ENCODE measurements at regions not wholly inside any gene's neighbourhood (a gene's known extent, or its start where the extent isn't known, plus 50 kb on each side); places are given as distances from the start of the nearest gene placed in this dataset.

- no peak overlapping the region for H4K8ac ChIP-seq (replicated peaks; ENCODE audit: insufficient read length, low read depth, low read length)
- no peak overlapping the region for H2AK5ac ChIP-seq (ENCODE audit: insufficient read length, low read length)
- no peak overlapping the region for H3K18ac ChIP-seq (ENCODE audit: insufficient read length, low read depth, low read length)
- no peaks in the 10 kb centered on the region for H3K27me3 ChIP-seq (ENCODE audit: insufficient read depth, low read length)
- H3K23ac ChIP-seq (ENCODE audit: insufficient read length, low read depth, low read length): no peak overlapping the region
- peaks cover 4 to 7% of the 10 kb centered on the region in 2 experiments; a peak in 3 of 4 replicates for H3K4me1 Mint-ChIP-seq
- no peak overlapping the region for H3K4me3 Mint-ChIP-seq
- no peak overlapping the region for H2BK15ac ChIP-seq (ENCODE audit: low read depth, low read length)
- H3K23me2 ChIP-seq (ENCODE audit: insufficient read length, low read depth, low read length, poor library complexity, severe bottlenecking): no peaks in the 10 kb centered on the region
- no peaks in the 10 kb centered on the region for H3K79me1 ChIP-seq (ENCODE audit: insufficient read depth, low read depth, low read length, poor library complexity, severe bottlenecking)
- no peak overlapping the region for H3K4ac ChIP-seq (ENCODE audit: low read depth, low read length)
- no peaks in the 10 kb centered on the region for H4K20me1 ChIP-seq (ENCODE audit: control insufficient read depth, insufficient read depth, insufficient read length)
- no peaks in the 10 kb centered on the region for H3K9me3 ChIP-seq (ENCODE audit: control insufficient read depth, low read depth, low read length)
- H3K27me3 Mint-ChIP-seq (ENCODE audit: low read depth): no peaks in the 10 kb centered on the region; the same call in 1 of the 2 replicates
- no peak overlapping the region for H4K5ac ChIP-seq (ENCODE audit: insufficient read length, low read depth, low read length)
- no peak overlapping the region for H3T11ph ChIP-seq (ENCODE audit: low read length)
- no peak overlapping the region for H2BK12ac ChIP-seq (ENCODE audit: insufficient read length, low read depth, low read length)
- no peaks in the 10 kb centered on the region for H3K79me2 ChIP-seq (ENCODE audit: insufficient read depth, low read length)
- H3K27ac ChIP-seq (ENCODE audit: insufficient read length, low read depth, low read length): no peak overlapping the region
- H3K14ac ChIP-seq (ENCODE audit: insufficient read depth, low read length): no peak overlapping the region
- no peak overlapping the region for H3K56ac ChIP-seq (ENCODE audit: insufficient read length, low read depth, low read length)
- TF ChIP-seq CTCF (conservative IDR thresholded peaks at IDR 0.05): no peak
- no peak overlapping the region for H3K27ac Mint-ChIP-seq
- H2AFZ ChIP-seq (ENCODE audit: low read length): no peak overlapping the region
- peaks cover 11 to 17% (median 14%) of the 10 kb centered on the region in 3 experiments for H3K36me3 Mint-ChIP-seq (ENCODE audit: insufficient read depth in 1 of 3, low read depth in 3 of 3)
- no peak overlapping the region for H3K9ac ChIP-seq (ENCODE audit: extremely low read depth, insufficient read length, low read length)
- H2BK20ac ChIP-seq (ENCODE audit: low read depth, low read length, poor library complexity, severe bottlenecking): no peak overlapping the region
- H3K4me1 ChIP-seq (ENCODE audit: insufficient read depth, low read length): no peaks in the 10 kb centered on the region; the same call in 1 of the 2 replicates
- H3K9me3 Mint-ChIP-seq: peaks cover 18% of the 10 kb centered on the region in 2 experiments
- H4K91ac ChIP-seq (ENCODE audit: insufficient read length, low read depth, low read length): no peak overlapping the region
- no peak for DNase-seq
- no peak overlapping the region for H3K4me2 ChIP-seq (ENCODE audit: insufficient read depth, insufficient read length, low read length)
- no CpG with 5 or more reads among the region's 1 CpG for WGBS (ENCODE audit: extremely low coverage, insufficient read length, low lambda C conversion rate)
- H2BK5ac ChIP-seq (ENCODE audit: insufficient read length, low read length): no peak overlapping the region
- H2BK120ac ChIP-seq (ENCODE audit: low read depth, low read length, poor library complexity, severe bottlenecking): no peak overlapping the region
Observed at GRCh38 chr9:106602344-106602743, 260.6 kb upstream of the ZNF462 start.

Data from H9 (cell line).